ENCODE measurements at regions not wholly inside any gene's neighbourhood (a gene's known extent, or its start where the extent isn't known, plus 50 kb on each side); places are given as distances from the start of the nearest gene placed in this dataset.

DNA sequence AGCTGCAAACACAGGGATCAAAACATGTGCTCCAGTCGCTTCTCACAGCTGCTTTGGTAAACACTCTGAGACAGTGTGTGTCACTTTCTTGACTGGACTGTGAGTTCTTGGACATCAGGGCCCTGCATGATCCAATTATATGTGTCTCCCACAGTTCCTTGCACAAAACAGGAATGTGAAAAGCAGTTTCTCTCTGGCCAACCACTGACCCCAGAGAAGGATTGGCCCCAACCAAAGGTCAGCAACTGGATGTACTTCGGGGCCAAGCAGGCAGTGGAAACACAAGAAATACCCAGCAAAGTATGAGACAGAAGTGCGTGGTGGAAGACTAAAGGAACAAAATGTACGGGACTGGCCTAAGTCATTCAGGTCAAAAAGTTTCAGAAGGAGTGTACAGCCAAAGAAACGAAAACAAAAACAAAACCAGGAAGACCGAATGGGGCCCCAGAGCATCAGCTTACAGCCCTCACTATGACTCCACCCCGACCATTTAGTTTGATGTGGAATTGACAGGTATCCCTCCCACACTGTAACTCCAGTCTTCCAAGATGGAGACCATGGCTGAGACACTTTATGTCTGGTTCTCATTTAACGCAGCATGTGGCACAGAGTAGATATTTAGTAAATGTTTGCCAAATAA lies 76.7 kb upstream of the LPP start:
- DNase-seq: no peak

DNA sequence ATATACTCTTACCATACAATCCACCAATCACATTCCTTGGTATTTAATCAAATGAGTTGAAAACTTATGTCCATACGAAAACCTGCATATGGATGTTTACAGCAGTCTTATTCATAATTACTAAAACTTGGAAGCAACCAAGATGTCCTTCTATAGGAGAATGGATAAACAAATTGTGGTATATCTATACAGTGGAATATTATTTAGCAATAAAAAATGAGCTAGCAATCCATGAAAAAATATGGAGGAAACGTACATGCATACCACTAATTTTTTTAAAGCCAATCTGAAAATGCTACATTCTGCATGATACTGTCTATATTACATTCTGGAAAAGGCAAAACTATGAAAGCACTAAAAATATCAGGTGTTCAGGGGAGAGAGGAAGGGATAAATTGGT lies 73.9 kb upstream of the LPP start:
- DNase-seq: no peak

DNA sequence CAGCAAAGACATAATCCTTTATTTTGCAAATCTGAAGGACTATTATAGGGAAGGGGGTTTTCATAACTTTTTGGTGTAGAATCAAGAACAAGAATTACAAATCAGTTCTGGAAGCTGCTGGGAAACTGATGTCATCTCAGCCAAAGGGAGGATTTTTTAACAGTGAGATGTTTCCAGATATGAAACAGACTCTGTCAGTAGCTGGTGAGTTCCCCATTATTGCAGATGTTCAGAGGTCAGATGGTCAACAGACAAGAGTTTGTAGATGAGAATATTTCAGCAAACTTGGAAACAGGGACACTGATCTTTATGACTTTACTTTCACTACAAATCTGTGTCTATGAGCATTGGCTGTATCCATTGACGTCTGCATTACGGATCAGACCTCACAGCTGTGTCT lies 71.9 kb upstream of the LPP start:
- no peak for DNase-seq

DNA sequence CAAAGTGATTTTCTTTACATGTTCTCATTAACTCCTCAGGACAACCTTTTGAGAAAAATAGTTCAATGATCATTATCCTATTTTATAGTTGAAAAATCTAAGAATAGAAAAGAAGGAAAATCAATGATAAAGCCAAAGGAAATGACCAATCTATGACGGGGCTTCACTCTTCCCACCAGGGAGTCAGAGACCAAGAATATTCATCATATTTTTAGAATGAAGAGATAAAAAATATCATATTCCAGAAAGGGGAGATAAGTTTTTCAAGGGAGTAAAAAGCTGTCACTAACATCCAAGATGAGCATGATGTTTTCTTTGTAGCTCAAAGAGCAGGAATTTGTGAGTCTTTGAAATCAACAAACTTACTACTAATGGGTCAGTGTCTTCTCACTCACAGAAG lies 71.5 kb upstream of the LPP start:
- no peak for DNase-seq

DNA sequence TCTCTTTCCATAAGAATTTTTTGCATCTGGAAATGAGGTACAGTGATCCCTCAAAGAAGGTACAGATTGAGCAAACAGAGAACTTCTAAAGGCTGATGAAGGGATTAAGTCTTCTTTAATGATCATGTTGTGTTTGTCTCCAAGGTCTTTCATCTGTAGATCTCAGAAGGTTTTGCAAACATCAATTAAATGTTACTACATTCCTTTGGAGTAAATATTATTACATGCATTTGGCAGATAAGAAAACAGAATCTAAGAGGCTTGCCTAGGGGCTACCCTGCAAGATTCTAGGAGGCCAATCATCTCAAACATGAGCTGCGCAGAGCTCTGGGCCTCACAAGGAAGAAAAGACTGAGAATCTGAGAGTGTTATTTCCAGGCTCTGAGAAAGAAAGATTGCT lies 70.9 kb upstream of the LPP start:
- DNase-seq: no peak

DNA sequence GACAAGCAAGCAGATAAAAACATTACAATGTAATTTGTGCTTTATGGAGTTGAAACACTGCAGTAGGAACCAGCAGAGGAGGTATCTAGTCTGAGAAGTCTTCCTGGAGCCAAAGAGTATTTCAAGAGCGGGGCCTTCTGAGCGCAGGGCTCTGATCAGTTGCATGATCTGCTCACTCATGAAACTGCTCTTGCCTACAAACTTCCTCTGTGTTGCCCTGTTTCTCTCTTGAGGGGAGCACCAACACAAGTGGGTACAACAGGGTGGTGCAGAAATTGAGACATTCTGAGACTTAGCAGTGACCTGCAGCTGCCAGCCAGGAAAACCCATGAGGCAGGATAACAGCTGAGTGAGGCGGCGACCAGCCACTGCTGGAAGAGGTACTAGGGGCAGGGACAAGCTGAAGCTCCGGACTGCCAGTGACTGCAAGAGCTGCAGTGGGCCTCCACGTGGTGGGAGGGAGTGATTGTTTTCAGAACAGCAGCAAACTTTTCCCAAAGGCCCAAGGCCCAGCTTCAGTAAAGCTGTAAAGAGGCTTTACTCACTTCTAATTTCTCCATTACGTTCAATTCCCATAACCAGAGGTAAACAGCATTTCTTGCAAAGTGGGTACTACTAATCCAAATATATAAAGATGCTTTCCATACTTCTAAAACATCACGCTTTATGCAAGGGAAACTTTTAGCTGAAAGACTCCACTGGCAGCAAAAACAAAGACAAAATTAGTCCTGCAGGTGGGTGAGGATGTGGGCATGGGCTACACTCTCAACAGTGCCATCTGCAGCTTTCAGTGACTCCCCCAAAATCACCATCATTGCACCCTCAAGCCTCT lies 69.0 kb upstream of the LPP start:
- no peak for DNase-seq

DNA sequence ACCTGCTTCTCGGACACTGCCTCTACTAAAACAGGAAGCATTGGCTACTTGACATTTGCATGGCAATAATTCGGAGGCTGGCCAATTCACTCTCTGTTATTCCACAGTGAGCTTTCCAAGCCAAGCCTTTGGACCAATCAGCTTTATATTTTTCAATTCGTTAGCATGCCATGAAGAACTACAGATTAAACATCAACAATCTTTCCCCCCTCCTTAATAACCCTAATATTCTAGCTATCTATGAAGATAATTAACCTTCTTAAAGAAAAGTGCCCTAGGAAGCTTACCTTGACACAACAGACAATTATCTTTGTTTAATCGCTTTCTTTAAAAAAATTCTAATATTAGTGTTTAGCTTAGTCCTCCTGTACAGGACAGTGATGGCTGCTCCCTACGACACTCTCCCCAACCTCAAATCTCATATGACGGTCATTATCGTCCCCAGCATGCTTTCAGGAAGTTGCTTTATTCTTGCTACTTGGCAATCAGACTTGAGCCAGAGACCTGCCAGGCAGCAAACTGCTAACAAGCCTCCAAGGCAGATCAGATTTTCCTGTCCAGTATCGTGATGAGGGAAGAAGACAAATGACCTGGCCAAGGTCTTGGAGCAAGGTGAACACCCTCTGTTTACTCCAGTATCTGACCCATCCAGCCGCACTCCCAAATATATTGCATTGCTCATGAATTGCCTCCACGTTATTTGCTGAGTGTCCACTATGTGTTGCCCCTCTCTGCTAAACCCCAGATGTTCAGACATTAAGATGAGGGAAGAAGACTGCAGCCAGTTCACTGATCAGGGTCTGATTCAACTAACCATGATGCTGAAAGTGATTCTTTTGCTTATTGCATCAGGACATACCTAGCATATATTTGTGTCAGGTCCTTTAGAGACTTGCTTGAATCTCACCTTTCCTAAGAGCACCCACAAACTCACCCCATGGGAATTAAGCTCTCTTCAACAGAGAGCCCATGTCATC lies 68.1 kb upstream of the LPP start:
- no peak for DNase-seq

DNA sequence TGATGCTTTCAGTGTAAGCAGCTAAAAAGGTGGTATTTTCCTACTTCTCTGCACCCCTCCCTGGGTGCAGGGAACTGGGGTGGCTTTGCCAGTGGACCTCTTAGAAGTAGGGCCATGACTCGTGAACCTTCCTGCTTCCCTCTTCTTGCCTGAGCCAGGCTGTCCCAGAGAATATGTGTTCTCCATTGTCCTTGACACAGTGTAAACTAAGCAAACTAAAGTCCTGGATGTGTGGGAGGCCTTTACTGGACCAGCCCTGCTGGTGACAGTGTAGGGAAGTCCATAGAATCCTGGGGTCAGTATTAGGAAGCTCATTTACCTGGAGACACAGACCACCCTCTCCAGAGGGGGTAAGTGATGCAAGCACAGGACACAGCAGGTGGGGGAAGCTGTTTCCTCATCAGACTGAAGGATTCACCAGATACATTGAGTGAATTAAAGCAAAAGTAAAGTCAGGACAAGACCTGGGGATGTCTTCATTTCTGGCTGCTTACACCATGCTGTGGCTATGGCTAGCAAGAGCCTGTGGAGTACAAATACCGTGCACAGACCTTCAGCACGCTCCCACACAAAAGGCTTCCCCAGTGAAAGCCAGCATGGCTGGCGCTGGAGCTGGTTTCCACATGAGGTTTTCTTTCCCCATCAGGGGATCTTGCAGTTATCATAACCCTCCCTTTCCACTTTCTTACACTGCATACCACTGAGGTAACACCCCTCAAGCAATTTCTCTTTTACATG lies 64.8 kb upstream of the LPP start:
- DNase-seq: no peak

DNA sequence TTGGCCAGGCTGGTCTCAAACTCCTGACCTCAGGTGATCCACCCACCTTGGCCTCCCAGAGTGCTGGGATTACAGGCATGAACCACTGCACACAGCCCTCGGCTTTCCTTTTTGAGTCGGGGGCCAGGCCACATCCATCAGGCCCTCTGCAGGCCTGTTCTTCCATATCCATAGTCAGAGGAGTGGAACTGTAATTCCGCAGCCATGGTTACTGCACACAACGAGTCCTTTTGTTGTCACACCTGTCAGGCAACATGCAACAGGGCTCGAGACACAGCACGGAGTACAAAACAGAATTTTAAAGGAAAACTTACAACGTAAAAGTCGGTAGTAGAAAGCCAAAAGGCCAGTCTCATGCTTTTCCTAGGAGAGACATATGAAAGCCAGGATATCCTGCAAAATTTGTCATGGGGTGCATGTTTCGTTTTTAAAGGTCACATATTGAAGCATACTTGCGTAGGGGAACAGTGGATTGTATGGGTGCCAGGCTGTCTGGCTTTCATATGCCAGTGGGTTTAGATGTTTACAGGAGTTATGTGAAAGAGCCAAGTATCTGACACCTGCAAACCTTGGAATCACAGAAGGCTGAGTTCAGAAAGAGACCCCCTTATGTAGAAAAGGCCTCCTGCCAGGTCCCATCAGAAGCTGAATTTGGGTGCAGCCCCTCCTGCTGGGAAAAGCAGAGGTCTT lies 63.2 kb upstream of the LPP start:
- DNase-seq: no peak

DNA sequence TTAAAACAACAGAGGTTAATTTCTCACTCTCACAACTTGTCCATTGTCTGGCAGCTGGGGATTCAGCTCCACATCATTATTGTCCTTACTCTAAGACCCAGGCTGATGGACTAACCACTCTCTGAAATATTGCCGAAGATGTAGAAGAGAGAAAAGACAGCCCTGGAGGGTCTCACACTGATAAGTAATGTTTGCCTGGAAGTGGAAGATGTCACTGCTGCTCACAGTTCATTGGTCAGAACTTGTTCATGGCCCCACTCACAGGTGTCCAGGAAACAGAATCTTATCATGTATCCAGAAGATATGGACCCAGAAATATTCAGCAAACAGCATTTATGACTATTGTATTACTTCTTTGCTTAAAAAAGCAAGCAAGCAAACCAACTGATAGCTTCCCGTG lies 62.2 kb upstream of the LPP start:
- no peak for DNase-seq

DNA sequence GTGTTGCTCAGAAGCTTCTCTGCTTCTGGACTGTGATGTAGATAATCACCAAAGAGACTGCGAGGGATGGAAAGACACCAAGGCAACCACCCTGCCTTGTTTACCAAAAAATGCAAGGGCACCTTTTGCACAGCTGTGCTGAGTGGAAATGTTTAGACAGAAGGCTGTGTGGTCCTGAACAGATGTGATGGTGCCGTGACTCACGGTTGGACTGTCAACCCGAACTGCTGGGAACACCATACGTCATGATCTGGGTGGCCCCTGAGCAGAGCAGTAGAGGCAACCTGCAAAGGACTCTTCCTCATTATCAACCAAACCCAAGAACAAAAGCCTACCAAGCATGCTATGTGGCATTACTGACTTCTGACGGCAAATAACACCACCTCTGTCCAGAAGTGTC lies 61.3 kb upstream of the LPP start:
- no peak for DNase-seq

DNA sequence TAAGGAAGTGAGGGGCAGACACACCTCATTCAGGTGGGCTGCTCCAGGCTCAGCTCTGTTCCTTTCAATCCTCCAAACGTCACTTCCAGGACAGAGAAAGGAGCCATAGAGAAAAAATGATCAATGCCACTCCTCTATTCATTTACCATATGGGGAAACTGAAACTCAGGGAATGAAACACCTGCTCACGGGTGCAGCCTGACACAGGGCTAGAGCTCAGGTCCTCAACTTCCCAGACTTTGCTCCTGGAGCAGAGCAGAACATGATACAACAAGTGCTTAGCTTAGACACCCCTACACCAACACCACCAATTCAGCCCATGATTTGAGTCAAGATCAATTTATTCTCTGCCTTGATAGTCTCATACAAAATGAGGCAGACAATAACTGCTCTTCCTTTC lies 58.5 kb upstream of the LPP start:
- no peak for DNase-seq

DNA sequence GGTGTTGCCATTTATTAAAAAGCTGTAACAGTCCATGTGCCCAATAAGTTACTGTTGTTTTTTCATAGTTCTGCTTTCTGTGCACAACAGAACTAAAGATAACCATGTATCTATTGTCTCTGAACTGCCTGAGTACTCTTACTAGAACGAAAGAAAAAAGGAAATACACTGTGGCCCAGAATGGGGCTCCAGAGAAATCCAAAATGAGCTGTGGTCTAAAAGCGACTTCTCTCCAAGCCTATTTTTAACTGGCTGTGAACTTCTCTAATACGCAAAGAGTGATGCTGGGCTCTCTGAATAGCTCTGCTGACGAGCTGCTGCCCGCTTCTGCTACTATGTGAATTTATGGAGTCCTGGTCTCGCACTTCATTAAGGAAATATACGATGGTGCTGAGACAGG lies 56.2 kb upstream of the LPP start:
- DNase-seq: no peak

DNA sequence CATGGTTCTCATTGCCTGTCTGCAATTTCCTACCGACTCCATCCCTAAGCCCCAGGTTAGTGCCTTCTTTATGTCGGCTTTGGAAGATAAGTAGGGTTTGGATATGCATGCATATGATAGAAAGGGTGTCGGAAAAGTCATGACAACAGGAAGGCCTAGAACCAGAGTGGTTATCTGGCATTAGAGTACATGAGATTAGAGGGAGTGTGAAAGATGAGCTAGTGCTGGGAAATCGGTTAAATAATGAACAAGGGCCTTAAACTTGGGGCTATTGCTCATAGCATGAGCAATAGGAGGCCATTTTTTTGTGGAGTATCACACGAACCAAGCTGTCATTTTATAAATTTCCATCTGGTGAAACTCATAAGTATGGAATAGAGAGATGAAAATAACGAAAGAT lies 54.0 kb upstream of the LPP start:
- DNase-seq: no peak

DNA sequence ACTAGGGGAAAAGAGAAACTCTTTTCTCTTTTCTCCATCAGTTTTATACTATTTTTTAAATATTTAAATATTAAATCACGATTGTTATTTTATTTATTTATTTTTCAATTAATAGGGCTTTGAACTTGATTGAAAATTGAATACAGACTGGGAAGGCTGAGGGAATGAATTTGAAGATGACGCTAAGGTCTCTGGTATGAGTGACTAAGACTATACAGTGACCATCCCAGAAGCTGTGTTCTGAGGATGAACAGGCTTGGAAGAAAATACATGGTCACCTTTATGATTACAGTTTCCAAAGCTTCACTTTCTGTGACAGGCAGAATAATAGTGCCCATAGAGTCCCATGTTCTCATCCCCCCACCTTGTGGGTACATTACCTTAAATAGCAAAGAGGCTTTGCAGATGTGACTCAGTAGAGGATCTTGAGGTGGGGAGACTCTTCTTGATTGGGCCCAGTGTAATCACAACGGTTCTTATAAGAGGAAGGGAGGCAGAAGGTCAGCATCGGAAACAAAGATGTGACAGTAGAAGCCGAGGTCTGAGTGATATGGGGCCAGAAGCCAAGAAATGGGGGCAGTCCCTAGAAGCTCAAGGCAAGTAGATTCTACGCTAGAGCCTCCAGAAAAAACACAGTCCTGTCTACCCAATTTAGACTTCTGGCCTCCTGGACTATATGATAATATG lies 51.0 kb upstream of the LPP start:
- no peak for DNase-seq

DNA sequence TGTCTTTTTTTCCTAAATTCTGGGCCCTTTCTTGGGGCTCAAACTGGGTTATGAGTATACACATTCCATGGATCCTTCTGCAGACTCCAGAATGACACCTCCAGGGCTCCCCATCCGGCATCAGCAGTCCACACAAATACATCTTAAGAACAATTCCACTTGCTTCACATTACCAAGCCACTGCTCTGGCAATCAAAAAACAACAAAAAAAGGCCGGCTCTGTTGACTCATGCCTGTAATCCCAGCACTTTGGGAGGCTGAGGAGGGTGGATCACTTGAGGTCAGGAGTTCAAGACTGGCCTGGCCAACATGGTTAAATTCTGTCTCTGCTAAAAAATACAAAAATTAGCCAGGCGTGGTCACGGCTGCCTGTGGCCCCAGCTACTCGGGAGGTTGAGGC lies 49.9 kb upstream of the LPP start:
- no peak for DNase-seq
